ENCODE measurements at regions not wholly inside any gene's neighbourhood (a gene's known extent, or its start where the extent isn't known, plus 50 kb on each side); places are given as distances from the start of the nearest gene placed in this dataset.
"Not testable (repeated sequence)": the region's sequence is repeated elsewhere in the genome, so short reads cannot be mapped to it uniquely, and the experiment has no call there.

GRCh38 chrX:122972604-122973003 lies 211.5 kb upstream of the GRIA3 start (continued):
- no peak for TF ChIP-seq E2F8 (IDR thresholded peaks at IDR 0.05; ENCODE audit: low read depth, partially characterized antibody)
- no peak for TF ChIP-seq PTTG1 (tag; IDR thresholded peaks at IDR 0.05; ENCODE audit: low read depth)
- TF ChIP-seq RFX5 (IDR thresholded peaks at IDR 0.05; ENCODE audit: low read depth, low read length), result no peak
- TF ChIP-seq ARID1B (IDR thresholded peaks at IDR 0.05), result no peak
- no peak for TF ChIP-seq EWSR1 (IDR thresholded peaks at IDR 0.05; ENCODE audit: borderline replicate concordance, low read depth, partially characterized antibody)
- no peak for TF ChIP-seq RBBP5 (IDR thresholded peaks at IDR 0.05; ENCODE audit: borderline replicate concordance, insufficient read depth, low read length, poor library complexity, severe bottlenecking)
- no peak for TF ChIP-seq ZNF75A (CRISPR knock-in tag; IDR thresholded peaks at IDR 0.05)
- no peak for TF ChIP-seq HMGN3 (IDR thresholded peaks at IDR 0.05; ENCODE audit: borderline replicate concordance, extremely low read depth, insufficient read length, low read depth, low read length)

GRCh38 chrX:122982521-122982920 lies 201.6 kb upstream of the GRIA3 start:
- Histone ChIP-seq H3K4me3 (no peak overlapping the region), H3K27ac (ENCODE audit: extremely low read depth, low read depth, low read length) (no peak overlapping the region), H3K4me2 (ENCODE audit: insufficient read depth, low read length) (no peak overlapping the region), H3K4me1 (replicated peaks in 1 of 2; ENCODE audit: control insufficient read depth in 2 of 2, insufficient read depth in 2 of 2, low read length in 2 of 2) (no peaks in the 10 kb centered on the region), H3K27me3 (ENCODE audit: control insufficient read depth in 2 of 2, insufficient read depth in 2 of 2, low read length in 2 of 2) (no peaks in the 10 kb centered on the region), H3K9me1 (ENCODE audit: control insufficient read depth, insufficient read depth, low read length) (no peaks in the 10 kb centered on the region), H3K36me3 (ENCODE audit: control insufficient read depth, insufficient read depth, low read length) (no peaks in the 10 kb centered on the region), H3K9ac (ENCODE audit: insufficient read depth in 1 of 2, low read depth in 2 of 2, low read length in 2 of 2) (no peak overlapping the region), H3K79me2 (ENCODE audit: control insufficient read depth, insufficient read depth, low read length) (no peaks in the 10 kb centered on the region), H2AFZ (ENCODE audit: low read depth, low read length) (no peak overlapping the region), H3K9me3 (replicated peaks; ENCODE audit: control insufficient read depth, insufficient read depth, low read depth, low read length) (no peaks in the 10 kb centered on the region), H4K20me1 (replicated peaks; ENCODE audit: control insufficient read depth, insufficient read depth, low read length) (no peaks in the 10 kb centered on the region)
- ChIA-PET CTCF (ENCODE audit: low intra/inter-chr PET ratio) (no interaction called here), POLR2A (no interaction called here)
- DNase-seq (ENCODE audit: extremely low read depth in 1 of 4, low spot score in 3 of 4) (no peak), ATAC-seq (no peak), FAIRE-seq (no peak)
- TF ChIP-seq ZNF644 (tag; IDR thresholded peaks at IDR 0.05; ENCODE audit: low read depth), result no peak
- no peak for TF ChIP-seq TOE1 (IDR thresholded peaks at IDR 0.05; ENCODE audit: borderline replicate concordance)
- no peak for TF ChIP-seq TOE1 (CRISPR knock-in tag; IDR thresholded peaks at IDR 0.05; ENCODE audit: borderline replicate concordance, low read depth)
- TF ChIP-seq GATAD2A (IDR thresholded peaks at IDR 0.05), result no peak
- intact Hi-C loops (cut with micrococcal nuclease), result no loop called here
- WGBS (ENCODE audit: insufficient coverage, low coverage, missing lambda C conversion rate), result 1% methylated on average over 6 of the region's 6 CpGs
- BruUV-seq (replicated peaks), result no TSS peak
- in situ Hi-C loops (cut with MboI), result no loop called here

GRCh38 chrX:123002844-123003243 lies 181.2 kb upstream of the GRIA3 start:
- not testable (repeated sequence) for BruUV-seq (replicated peaks)
- WGBS (ENCODE audit: insufficient coverage, low coverage, missing lambda C conversion rate), result 0% methylated on average over 1 of the region's 2 CpGs

More at GRCh38 chrX:123002844-123003243, 181.2 kb upstream of the GRIA3 start:
- in situ Hi-C loops (cut with MboI); intact Hi-C loops (cut with micrococcal nuclease); CTCF ChIA-PET (ENCODE audit: low intra/inter-chr PET ratio); H3K27me3 ChIP-seq (ENCODE audit: control insufficient read depth in 2 of 2, insufficient read depth in 2 of 2, low read length in 2 of 2); H3K79me2 ChIP-seq (ENCODE audit: control insufficient read depth, insufficient read depth, low read length); POLR2A ChIA-PET; DNase-seq (ENCODE audit: extremely low read depth in 1 of 4, low spot score in 3 of 4); FAIRE-seq; H3K9me3 ChIP-seq (replicated peaks; ENCODE audit: control insufficient read depth, insufficient read depth, low read depth, low read length); H3K4me2 ChIP-seq (ENCODE audit: insufficient read depth, low read length); H2AFZ ChIP-seq (ENCODE audit: low read depth, low read length); H3K27ac ChIP-seq (ENCODE audit: extremely low read depth, low read depth, low read length); H3K4me3 ChIP-seq; H4K20me1 ChIP-seq (replicated peaks; ENCODE audit: control insufficient read depth, insufficient read depth, low read length); H3K9me1 ChIP-seq (ENCODE audit: control insufficient read depth, insufficient read depth, low read length); H3K9ac ChIP-seq (ENCODE audit: insufficient read depth in 1 of 2, low read depth in 2 of 2, low read length in 2 of 2); H3K36me3 ChIP-seq (ENCODE audit: control insufficient read depth, insufficient read depth, low read length); H3K4me1 ChIP-seq (replicated peaks in 1 of 2; ENCODE audit: control insufficient read depth in 2 of 2, insufficient read depth in 2 of 2, low read length in 2 of 2); ATAC-seq: not testable (repeated sequence)

All from K562 (cell line).